SU-DHL-6 (cell line): ENCODE measurements at regions not wholly inside any gene's neighbourhood (a gene's known extent, or its start where the extent isn't known, plus 50 kb on each side); places are given as distances from the start of the nearest gene placed in this dataset.

Source experiments
- CTCF ChIP-seq: fragments of 200-600 bp; sonication (generic); IDR thresholded peaks from one replicate; pipeline ENCODE4 v1.5.1; 2017; ENCODE audit warnings: antibody characterized with exemption, mild to moderate bottlenecking, low read length, moderate library complexity; ENCODE audit not compliant: insufficient read depth, poor library complexity, severe bottlenecking
- EZH2phosphoT487 ChIP-seq: fragments of 200-600 bp; sonication (generic), shearing (Covaris generic); conservative IDR thresholded peaks from 2 replicates; pipeline ENCODE4 v1.6.1; 2018; ENCODE audit warnings: mild to moderate bottlenecking, antibody characterized with exemption, low read length, moderate library complexity, mixed read lengths

DNA sequence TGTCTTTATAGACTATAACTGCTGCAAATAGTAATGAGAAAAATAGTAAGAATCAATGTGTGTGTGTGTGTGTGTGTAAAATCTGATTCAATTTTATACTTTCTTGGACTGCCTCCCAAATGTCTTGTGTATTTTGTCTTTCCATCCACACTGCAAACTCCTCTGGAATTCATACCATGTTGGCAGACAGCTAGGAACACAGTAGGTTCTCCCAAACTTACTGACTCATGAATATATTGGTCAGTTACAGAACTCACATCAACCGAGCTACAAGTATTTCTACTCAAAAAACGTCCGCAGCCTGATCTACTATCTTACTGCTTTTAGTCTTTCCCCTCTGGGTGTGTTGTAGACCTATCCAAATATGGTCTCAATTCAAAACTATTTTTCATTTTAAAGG is 542.7 kb upstream of the PSMD7 start:
- TF ChIP-seq CTCF = no peak
- no peak for TF ChIP-seq EZH2phosphoT487
